GM12864 (cell line): ENCODE measurements at regions not wholly inside any gene's neighbourhood (a gene's known extent, or its start where the extent isn't known, plus 50 kb on each side); places are given as distances from the start of the nearest gene placed in this dataset.

Experiments
- DNase-seq: peaks from one replicate; pipeline ENCODE4 v3.0.0-alpha.2; 2011; ENCODE audit warnings: low read depth
- H3K4me3 ChIP-seq: 2 replicates; pipeline ENCODE4 v1.5.1; 2011; ENCODE audit warnings: mild to moderate bottlenecking, low read depth, low read length, control low read depth
- TF ChIP-seq, protein P1 (sequence below): IDR thresholded peaks from 2 replicates; pipeline ENCODE4 v1.5.1; 2011; ENCODE audit warnings: low read depth, mild to moderate bottlenecking, moderate library complexity, low read length, control low read depth, inconsistent platforms; ENCODE audit errors: missing control alignments

DNA sequence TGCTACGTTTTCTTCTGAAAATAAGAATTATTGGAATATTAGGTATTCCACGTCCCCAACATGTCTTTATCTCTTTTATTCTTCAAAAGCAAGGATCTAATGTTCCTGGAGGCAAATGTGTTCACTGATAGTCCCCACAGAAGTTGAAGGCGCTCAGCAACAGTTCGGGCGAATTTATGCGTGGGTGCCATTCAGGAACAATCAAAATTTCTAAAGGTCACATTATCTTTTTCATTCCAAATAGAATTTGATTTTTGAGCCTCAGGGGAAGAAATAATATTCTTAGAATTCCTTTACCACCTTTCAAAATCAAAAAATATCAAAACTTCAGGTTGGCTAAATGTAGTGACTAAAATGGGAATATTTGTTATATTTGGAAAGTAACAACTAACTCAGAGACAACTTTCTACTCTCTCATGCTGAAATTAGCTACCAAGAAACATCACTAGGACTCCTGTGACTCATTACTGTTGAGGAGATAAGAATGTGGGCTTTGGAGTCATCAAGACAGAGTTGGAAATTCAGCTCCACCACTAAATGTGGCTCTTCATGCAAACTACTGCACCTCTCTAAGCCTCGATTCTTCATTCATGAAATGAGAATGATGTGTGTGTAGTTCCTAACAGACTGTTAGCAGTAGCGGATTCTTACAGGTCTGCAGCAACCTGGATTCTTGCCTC, 72.3 kb upstream of the KIT start:
- TF ChIP-seq, protein P1, sequence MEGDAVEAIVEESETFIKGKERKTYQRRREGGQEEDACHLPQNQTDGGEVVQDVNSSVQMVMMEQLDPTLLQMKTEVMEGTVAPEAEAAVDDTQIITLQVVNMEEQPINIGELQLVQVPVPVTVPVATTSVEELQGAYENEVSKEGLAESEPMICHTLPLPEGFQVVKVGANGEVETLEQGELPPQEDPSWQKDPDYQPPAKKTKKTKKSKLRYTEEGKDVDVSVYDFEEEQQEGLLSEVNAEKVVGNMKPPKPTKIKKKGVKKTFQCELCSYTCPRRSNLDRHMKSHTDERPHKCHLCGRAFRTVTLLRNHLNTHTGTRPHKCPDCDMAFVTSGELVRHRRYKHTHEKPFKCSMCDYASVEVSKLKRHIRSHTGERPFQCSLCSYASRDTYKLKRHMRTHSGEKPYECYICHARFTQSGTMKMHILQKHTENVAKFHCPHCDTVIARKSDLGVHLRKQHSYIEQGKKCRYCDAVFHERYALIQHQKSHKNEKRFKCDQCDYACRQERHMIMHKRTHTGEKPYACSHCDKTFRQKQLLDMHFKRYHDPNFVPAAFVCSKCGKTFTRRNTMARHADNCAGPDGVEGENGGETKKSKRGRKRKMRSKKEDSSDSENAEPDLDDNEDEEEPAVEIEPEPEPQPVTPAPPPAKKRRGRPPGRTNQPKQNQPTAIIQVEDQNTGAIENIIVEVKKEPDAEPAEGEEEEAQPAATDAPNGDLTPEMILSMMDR = no peak
- H3K4me3 ChIP-seq = no peak overlapping the region
- DNase-seq = no peak

DNA sequence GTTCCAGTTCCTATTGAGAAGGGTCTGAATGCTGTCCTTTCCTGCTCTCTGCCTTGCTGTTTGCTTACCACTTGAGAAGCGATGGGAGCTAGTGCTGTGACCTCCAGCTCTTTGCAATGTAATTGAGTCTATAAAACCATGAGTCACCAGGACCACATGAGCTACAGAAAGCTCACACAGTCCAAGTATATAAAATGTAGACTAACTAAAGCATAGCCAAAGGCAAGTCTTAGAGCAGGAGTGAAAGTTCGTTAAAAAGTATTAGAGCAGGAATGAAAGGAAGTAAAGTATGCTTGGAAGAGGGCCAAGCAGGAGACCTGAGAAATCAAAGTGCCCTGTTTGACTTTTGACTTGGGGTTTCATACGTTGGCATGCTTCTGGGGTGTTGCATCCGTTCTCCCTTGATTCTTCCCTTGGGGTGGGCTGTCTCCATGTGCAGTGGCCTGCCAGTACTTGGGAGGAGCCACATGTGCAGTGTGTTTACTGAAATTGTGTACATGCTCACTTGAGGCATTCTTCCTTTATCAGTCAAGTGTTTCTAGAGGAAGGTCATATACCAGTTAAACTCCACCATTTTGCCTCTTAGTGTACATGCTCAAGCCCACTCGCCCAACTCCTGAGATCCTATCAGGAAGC, 71.3 kb upstream of the KIT start:
- H3K4me3 ChIP-seq = no peak overlapping the region
- no peak for DNase-seq
- TF ChIP-seq, protein P1 = no peak

DNA sequence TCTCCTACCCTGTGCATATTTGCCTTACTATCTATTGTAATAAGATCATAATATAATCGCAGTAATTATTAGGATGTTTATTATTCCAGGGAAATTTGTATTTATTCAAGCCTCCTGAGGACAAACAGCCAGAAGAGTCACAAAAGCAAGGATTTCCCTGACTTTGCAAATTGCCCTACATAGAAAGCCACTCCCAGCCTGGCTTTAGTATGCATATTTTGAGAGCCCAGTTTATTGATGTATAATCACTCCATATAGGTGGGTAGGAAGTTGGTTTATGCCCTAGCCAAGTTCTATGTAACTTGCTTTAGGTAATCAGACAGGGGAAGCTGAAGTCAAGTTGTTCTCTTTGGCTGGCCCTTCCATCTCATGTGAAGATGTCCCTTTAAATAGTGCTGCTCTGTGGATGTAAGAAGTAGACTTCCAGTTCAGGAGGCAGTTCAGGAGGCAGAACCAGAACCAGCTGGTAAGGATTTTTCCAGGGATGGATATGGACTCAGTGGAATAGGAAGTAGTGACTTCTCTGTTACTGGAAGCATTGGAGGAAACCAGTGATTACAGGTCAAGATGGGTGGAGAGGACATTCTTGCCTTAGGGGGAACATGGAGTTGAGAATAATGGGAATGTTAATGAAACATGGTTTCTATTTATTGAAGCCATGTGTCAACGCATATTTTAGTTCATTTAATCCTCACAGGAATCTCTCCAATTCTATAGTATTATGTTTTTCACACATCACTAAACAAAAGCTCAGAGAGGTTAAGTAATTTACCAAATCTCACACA, 70.5 kb upstream of the KIT start:
- TF ChIP-seq, protein P1 = no peak
- DNase-seq = no peak
- no peak overlapping the region for H3K4me3 ChIP-seq

- TF ChIP-seq, protein P1 = no peak
- H3K4me3 ChIP-seq = no peak overlapping the region
- DNase-seq = no peak
Measured at GRCh38 chr4:54588404-54588803, 69.4 kb upstream of the KIT start.

- TF ChIP-seq, protein P1 = no peak
- DNase-seq = no peak
- H3K4me3 ChIP-seq = no peak overlapping the region
Measured at GRCh38 chr4:54589586-54589985, 68.2 kb upstream of the KIT start.

GRCh38 chr4:54593795-54594322, 63.9 kb upstream of the KIT start:
- TF ChIP-seq, protein P1 = no peak
- no peak overlapping the region for H3K4me3 ChIP-seq
- DNase-seq = no peak
